GM21526 (cell line): ENCODE measurements at regions not wholly inside any gene's neighbourhood (a gene's known extent, or its start where the extent isn't known, plus 50 kb on each side); places are given as distances from the start of the nearest gene placed in this dataset.
"Not testable (repeated sequence)": the region's sequence is repeated elsewhere in the genome, so short reads cannot be mapped to it uniquely, and the experiment has no call there.

Source experiments
- ATAC-seq: cut with Tn5 transposase; IDR thresholded peaks from one replicate; pipeline ENCODE4 v1.9.1; 2021; ENCODE audit warnings: moderate library complexity; ENCODE audit not compliant: unreplicated experiment, low FRiP score

GRCh38 chr6:23523771-23524170 lies 602.2 kb upstream of the NRSN1 start:
- no peak for ATAC-seq

- no peak for ATAC-seq
Measured at GRCh38 chr6:23524548-23524947, 601.5 kb upstream of the NRSN1 start.

DNA sequence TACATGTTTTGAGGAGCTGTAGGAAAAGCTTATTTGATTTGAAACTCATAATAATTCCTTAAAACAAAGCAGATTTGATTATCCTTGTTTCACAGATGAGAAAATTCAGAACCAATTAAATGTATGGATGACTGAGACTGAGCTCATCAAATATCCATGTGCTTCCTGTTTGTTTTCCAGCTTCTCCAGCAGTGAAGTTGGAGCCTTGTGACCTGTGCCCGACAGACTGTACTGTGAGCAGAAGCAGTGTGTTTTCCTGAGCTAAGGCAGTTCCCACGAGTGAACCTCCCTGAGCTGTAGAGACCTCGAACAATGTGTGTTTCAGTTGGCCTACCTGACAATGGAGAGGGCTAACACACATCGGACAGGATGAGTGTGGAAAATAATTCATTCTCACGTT lies 599.5 kb upstream of the NRSN1 start:
- ATAC-seq, result no peak

- ATAC-seq, result no peak
Measured at GRCh38 chr6:23529902-23530301, 596.1 kb upstream of the NRSN1 start.

GRCh38 chr6:23531666-23532065 lies 594.3 kb upstream of the NRSN1 start:
- no peak for ATAC-seq

- no peak for ATAC-seq
Measured at GRCh38 chr6:23532227-23532626, 593.8 kb upstream of the NRSN1 start.

DNA sequence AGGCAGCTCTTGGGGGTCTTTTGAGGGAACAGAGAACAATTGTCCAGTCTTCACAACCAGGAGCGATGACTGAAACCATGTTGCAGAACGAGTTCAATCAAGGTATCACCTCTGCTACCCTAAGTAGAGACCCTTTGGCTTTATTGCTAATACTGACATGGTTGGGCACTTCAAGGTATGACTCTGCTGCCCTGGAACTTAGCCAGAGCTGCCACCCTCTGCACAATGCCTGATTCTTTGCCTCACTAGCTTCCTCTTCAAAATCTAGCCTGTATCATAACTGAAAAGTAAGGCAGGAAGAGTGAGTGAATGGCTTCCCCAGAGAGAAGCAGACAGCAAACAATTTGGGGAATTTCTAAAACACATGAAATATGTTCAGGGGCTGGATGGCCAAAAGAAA lies 592.7 kb upstream of the NRSN1 start:
- ATAC-seq, result no peak

- ATAC-seq, result no peak
Measured at GRCh38 chr6:23533944-23534343, 592.1 kb upstream of the NRSN1 start.

DNA sequence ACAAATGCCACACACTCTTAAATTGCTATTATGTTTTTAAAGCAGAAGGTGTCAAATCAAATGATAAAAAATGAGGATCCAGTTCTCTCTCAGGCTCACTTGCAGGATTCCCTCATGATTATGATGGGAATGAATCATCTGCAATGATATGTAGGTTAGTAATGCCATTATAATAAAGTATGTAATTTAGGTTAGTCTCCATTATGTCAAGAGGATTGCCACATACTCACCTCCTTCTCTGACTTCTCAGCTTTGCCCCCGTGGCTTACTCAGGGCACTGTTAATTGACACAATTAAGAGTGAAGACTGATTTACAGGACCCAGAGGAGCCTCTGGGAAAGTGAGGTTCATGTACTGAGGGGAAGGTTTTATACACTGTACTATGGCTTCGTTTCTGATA lies 591.7 kb upstream of the NRSN1 start:
- no peak for ATAC-seq

DNA sequence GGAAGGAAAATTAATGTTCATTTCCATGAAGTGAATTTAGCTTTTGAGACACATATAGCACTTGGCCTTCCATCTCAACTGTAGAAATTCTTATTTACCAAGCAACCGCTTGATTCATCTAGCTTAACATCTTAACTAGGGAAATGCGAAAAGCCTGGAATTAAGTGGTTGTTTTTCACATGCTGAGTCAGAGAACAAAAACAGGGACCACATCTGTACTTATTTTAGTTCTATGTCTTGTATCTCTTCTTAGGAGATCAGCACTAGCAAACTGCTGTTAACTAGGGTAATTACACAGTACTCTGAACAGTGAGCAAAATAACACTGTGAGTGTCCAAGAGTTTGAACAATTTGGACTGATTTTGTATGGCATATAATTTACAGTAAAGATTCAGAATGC lies 590.9 kb upstream of the NRSN1 start:
- ATAC-seq, result no peak

DNA sequence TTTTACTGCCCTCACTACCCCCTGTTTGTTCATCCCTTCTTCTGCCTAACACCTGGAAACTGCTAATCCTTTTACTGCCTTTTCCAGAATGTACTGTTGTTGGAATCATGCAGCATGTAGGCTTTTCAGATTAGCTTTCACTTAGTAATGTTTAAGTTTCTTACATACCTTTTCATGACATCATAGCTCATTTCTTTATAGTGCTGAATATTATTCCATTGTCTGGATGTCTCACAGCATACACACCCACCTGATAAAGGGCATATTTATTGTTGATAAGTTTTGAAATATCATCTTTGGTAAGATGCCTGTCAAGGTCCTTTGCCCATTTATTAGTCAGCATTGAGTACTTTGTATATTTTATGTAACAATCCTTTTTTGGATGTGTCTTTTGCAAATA lies 588.2 kb upstream of the NRSN1 start:
- ATAC-seq, result no peak

- no peak for ATAC-seq
Measured at GRCh38 chr6:23547851-23548250, 578.2 kb upstream of the NRSN1 start.

DNA sequence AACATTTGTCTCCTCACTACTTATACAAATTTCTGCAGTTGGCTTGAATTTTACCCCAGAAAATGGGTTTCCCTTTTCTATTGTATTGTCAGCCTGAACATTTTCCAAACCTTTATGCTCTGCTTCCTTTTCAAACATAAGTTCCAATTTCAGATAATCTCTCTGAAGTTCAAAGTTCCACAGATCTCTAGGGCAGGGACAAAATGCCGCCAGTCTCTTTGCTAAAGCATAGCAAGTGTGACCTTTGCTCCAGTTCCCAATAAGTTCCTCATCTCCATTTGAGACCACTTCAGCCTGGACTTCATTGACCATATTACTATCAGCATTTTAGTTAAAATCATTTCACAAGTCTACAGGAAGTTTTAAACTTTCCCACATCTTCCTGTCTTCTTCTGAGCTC lies 571.1 kb upstream of the NRSN1 start:
- not testable (repeated sequence) for ATAC-seq

DNA sequence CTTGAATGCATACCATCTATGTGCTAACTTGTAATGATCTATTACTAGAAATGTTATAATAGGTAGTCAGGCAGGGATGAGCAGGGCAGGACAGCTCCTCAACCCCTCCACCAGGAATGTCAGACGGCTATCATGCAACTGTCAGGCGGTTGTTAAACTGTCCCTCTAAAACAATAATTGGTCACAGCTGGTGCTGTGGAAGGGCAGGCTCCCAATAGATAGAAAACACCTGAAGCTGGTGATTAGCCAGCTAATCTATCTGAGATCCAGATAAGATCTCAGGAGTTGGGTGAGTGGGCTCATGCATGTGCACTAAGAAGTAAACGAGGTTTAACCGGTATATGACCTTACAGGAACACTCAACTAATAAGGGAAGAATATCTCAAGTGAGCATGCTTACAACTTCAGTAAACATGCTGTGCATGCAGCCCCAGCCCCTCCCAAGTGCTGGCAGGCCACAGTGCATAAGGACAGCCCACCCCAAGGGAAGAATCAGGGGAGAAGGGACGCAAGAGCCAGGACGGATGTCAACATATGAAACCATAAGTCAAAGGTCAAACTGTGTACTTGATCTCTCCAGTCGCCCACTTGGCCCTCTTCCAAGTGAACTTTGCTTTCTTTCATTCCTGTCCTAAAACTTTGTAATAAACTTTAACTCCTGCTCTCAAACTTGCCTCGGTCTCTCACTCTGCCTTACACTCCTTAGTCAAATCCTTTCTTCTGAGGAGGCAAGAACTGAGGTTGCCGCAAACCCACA lies 566.2 kb upstream of the NRSN1 start:
- no peak for ATAC-seq

DNA sequence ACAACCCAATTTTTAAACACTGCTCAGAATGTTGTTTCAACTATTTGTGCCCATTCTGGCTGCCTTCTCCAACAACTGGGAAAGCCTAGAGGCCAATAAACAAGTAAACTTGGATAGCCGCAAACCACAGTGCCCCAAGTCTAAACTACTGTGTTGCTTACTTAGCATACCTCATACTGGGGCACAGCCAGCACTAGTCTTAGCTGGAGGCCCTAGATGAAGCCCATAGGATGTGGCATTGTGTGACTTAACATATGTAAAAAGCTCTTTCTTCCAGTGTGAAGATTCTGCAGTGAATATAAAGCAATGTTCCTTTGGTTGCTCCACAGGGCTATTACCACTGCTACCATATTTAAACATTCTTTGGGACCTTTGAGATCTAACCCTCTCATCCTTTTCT lies 564.3 kb upstream of the NRSN1 start:
- no peak for ATAC-seq

GRCh38 chr6:23562554-23562953 lies 563.5 kb upstream of the NRSN1 start:
- ATAC-seq, result no peak

DNA sequence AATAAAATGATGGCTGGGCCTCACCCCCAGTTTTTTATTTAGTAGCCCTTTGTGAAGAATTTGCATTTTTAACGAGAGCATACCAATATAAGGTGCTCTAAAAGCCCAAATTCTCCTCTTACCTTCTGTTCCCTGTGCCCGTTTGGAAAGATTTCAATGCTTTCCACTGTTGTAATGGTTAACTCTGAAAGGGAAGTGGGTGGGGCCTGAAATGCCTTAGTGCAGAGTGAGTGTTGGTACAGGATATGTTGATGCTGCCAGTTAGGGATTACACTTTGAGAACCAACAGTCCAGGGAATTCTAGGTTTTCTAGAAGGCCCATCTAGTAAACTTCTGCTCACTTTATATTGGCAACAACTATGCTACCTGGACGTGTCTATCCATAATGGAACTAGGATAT lies 562.7 kb upstream of the NRSN1 start:
- no peak for ATAC-seq

GRCh38 chr6:23566418-23566817 lies 559.6 kb upstream of the NRSN1 start:
- ATAC-seq, result no peak

DNA sequence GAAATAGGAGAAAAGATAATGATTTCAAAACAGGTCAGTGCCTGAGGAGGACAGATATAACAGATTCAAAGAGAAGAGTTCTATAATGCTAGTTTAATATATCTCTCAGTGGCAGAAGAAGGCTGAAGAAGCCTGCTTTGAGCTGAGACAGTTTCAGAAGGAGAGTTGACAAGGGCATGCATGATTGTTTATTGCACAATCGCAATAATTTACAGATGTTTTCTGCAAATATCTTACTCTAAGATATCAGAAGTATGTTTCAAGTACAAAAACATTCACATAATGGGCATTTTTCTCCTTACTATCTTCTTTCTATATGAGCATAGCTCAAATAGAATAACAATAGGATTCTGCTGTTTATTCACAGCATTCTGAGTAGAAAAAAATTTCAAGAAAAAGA lies 557.7 kb upstream of the NRSN1 start:
- no peak for ATAC-seq

DNA sequence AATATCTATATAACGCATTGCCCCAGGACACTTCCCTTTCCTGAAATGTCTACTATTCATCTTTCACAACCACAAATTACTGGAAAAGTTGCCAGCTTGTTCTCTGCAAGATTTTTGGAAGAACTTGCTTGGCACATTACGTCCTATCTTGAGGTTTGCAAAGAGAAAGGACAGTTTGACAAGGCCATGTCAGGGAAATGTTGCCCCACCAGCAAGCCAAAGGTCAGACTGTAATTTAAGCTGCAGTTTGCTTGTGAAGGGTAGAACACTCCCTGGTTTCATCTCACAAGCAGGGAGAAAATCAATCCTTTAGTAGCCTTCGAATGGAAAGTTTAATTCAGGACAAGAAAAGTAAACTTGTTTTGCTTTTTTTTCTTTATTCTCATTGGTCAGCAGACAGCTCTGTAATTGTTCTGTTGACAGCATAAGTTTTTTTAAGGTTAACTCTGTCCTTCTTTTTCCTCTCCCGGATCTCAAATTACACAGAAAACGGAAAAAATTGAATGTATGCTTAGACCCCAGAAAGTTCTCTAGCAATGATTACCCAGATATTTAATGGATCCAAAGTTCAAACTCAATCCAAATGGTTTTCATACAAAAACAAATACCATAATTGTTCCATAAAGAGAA lies 541.8 kb upstream of the NRSN1 start:
- no peak for ATAC-seq

DNA sequence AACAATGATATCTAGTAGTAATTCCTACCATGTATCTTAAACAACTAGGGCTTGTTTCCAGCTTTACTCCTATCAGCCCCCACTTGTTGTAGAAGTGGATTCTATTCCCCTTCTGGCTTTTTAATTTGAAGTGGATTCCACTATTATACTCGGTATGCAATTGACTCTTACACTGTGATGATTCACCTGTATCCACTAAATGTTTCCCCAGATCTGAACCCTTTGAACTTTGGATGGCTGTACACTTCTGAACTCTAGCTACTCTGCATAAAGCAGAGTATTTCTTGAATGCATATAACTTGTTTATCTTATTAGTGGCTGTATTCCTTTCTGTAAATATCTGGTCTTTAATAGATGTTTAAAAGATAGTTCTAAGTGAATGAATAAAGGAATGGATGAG lies 538.4 kb upstream of the NRSN1 start:
- ATAC-seq, result no peak

GRCh38 chr6:23589811-23590210 lies 536.2 kb upstream of the NRSN1 start:
- no peak for ATAC-seq
